ENCODE measurements at regions not wholly inside any gene's neighbourhood (a gene's known extent, or its start where the extent isn't known, plus 50 kb on each side); places are given as distances from the start of the nearest gene placed in this dataset.
"Not testable (repeated sequence)": the region's sequence is repeated elsewhere in the genome, so short reads cannot be mapped to it uniquely, and the experiment has no call there.

DNA sequence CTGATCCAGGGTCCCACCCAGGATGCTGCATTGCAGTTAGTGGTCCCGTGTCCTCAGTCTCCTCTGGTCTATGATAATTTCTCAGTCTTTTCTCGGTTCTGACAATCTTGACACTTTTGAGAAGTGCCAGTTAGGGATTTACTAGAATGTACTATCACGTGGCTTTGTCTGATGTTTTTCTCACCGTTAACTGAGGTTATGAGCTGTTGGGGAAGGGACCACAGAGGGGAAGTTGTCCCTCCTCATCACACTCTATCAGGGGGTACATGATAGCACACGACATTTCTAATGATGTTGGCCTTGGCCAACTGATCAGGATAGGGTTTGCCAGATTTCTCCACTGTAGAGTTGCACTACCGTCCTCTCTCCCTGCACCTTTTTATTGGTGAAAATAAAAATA is 250.9 kb upstream of the SDK2 start:
- no peak for DNase-seq (ENCODE audit: low read depth)

DNA sequence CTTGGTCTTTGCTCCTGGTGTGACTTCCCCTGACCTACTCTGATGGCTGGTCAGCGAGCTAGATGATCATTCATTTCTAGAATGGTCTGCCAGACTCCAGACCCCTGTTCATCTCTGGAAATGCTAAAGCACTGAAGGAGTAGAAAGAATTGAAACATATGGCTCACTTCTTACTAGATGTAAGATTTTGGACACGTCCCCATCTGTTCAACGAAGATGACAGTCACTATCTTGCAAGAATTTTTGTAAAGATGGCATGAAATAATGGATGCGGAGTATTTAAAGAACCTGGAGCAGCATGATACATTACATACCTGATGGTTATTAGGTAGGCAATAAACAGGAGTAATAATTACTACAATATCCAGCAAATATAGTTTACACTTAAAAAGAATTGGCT is 252.7 kb upstream of the SDK2 start:
- DNase-seq (ENCODE audit: low read depth) = no peak

DNA sequence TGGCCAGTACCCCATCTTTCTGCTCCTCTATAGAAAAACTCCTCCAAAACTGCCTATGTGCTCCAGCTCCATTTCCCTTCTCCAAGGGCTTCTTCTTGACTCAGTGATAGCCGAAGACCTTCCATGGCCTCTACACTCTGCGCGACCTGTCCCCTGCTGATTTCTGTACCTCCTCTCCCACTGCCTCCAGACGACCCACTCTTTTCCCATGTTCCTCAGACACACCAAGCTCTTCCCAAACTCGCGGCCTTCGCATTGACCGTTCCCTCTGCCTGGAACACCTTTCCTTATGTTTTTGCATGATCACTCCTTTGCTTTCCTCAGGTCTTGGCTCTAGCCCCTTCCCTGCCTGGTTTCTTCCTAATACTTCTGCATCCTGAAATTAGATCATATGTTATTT is 255.6 kb upstream of the SDK2 start:
- no peak for DNase-seq (ENCODE audit: low read depth)

DNA sequence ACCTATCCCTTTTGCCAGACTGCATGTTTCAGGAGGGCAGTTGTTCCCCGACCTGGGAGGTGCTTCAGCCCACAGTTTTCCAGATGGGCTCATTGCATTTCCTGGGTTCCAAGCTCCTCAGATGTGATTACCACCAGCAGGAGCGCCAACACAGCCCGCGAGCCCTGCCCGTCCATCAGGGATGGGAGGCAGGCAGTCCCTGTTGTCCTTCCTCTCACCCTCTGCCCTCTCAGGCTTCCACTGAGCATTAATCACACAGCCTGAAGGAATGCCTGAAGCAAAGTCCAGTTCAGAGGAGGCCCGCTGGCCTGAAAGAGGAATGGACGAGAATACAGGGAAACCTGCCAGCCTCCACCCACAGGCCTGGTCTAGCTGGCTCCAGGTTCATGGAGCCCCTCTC is 256.3 kb upstream of the SDK2 start:
- no peak for DNase-seq (ENCODE audit: low read depth)

DNA sequence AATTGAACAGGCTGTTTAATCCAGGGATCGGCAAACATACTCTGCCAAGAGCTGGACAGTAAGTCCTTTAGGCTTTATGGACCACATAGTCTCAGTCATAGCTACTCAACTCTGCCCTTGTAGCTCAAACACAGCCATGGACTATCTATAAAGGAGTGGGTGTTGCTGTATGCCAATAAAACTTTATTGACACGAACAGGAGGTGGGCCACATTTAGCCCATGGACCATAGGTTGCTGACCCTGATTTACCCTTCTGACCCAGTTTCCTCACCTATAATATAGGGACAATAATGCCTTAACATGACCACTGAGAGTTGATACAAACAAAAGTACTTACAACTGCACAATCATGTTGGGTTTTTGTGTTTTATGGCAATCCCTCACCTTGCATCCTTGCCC is 257.0 kb upstream of the SDK2 start:
- no peak for DNase-seq (ENCODE audit: low read depth)

DNA sequence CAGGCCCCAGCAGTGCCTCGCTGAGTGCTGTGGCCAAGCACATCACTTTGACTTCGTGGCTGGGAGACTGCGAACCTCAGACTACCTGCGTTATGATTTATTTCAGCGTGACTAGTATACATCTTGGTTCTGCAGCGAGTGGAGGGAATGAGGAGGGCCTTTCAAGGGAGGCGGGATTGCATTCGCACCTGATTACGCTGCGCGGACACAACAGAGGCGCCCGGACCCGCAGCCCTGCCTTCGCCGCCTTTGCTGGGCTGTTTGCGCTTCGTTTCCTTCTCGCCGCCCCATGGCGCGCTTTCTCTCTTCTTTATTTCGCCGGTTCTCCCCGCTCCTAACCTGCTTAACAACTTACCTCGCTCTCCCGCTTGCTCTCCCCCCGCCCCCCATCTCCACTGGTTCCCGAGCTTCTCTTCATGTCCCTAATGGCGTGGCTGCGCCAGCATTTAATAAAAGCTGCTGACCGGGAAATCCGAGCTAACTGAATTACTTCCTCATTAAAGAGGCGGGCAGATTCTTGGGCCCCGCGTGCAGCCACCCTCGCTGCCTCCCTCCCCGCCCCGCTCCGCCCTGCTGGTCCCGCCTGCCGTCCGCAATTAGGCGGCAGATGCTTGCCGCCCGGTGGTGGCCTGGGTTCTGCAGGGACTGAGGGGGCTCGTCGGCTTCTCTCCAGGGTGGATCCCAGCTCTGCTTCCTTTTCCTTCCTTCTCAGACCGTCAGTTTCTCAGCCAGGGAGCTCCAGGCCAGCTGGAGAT is 257.6 kb upstream of the SDK2 start:
- no peak for DNase-seq (ENCODE audit: low read depth)

DNA sequence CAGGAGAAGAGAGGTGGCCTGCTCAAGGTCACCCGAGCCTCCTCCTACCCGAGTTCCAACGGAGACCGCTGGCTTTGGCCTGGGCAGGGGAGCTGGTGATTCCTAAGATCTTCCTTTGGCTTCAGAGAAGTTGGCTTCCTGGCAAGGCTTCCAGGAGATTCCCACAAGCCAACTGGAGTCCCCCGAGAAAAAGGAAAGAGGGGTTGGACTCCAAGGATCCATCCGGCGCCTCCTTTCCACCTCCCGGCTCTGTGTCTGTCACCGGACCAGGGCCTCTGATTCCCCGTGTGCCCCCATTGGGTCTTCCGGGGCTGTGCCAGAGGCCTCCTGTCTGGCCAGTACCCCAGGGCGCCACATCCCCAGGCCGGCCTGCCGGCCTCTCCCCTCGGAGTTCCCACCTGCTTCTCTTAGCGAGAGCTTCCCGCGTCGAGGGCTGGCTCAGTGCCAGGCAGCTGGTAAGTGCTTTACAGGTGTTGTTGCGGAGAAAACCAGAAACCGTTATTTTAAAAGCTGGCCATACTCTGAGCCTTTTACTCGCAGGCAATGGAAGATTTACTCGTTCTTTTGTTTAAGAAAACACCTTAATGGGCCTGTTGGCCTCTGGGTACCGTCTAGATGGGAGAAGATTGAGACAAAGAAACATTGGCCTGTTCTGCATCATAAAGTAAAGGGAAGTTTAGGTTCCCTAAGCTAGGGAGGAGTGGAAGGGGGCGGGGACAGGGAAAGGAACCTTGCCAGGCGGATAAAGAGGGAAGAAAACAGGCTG is 258.4 kb upstream of the SDK2 start:
- no peak for DNase-seq (ENCODE audit: low read depth)

DNA sequence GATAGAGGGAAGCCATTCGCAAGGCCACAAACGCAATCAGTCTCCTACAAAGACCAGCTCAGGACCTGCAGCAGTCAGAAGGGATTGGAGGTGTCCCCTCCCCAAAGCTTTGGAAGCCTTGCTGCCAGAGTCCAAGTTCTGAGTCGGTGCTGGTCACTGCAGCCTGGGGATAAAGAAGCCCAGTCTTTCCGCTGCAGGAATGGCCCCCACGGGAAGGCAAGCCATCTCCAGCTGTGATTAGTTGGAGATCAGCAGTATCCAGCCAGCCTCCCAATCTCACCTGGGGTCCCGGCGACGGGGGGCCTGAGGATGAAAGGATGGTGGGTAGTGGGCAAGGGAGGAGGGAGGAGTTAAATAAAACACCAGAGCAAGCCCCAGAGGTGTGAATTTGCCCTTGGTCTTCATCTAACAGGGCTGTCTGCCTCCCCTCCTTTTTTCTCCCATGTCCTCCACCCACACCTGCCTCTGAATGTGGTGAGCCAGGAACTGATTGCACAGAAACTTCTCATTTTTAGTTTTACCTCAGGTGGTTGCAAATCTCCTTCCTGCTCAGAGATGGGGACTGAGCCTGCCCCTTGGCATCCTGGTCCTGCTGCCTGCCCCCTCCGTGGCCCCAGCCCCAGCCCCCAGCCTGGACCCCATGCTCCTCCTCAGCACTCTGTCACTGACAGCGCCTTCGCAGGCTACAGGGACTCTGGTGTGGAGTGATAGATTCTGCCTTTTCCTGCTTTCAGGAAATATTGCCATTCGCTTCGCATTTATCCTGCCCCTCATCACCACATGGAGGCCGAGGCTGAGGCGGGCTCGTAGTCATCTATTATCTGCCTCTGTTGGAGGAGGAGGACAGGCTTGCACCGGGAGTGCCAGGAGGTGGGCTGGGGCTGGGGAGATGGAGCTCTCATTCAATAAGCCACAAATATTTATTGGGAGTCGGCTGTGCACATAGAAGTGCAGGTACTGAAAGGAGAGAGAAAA is 262.9 kb upstream of the SDK2 start:
- DNase-seq (ENCODE audit: low read depth) = no peak

GRCh38 chr17:73909186-73909585 is 264.9 kb upstream of the SDK2 start:
- DNase-seq (ENCODE audit: low read depth) = no peak

GRCh38 chr17:73910206-73910605 is 266.0 kb upstream of the SDK2 start:
- no peak for DNase-seq (ENCODE audit: low read depth)

DNA sequence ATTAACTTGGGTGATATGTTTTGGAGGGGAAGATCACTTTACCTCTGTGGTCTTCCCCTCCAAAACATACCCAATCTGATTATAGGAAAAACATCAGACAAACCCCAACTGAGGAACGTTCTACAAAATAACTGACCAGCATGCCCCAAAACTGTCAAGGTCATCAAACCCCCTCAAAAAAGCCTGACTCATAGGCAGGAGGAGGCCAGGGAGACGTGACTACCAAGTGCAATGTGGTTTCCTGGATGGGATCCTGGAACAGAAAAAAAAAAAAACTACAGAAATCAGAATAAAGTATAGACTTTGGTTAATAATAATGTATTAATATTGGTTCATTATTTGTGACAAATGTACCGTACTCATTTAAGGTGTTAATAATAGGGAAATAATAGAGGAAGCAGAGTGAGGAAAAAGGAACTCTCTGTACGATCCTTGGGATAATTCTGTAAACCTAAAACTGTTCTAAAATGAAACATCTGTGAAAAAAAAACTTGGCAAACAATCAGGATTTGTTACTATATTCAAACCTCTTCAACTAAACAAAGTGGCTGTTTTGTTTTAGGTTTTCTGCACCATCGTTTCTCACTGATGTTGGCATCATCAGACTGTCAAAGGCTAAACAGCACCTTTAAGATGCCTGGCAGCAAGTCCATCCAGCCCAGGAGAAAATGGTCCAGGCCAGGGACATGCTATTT is 266.7 kb upstream of the SDK2 start:
- no peak for DNase-seq (ENCODE audit: low read depth)

DNA sequence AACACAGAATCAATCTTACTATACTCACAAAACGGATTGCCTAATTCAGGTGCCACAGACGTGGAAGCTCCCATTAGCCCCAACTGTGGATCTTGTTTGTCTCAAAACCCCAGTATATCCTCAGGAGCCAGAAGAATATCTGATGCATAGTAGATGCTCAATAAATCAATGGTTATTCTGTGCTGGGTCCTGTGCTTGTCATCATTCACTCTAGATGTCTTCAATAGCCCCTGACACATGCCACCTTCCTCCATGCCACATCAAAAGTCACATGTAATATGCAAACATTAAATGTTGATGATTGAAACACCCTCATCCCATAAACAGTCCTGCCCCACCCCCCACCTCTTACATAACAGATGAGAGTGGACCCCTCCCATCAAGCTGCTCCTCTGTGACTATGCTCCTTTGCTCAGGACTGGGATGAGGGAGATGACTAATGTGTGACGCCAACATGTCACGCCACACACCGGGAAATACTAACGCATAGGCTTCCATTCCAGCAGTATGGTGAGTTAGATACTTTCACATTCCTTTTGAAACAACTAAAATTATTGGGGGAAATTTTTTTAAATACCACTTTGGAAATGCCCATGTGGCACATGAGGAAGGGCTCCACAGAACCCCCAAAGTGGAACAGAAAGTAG is 267.6 kb upstream of the SDK2 start:
- DNase-seq (ENCODE audit: low read depth) = no peak

- no peak for DNase-seq (ENCODE audit: low read depth)
Observed at GRCh38 chr17:73912373-73912746, 268.1 kb upstream of the SDK2 start.

- DNase-seq (ENCODE audit: low read depth) = no peak
Observed at GRCh38 chr17:73914536-73915274, 270.5 kb upstream of the SDK2 start.

DNA sequence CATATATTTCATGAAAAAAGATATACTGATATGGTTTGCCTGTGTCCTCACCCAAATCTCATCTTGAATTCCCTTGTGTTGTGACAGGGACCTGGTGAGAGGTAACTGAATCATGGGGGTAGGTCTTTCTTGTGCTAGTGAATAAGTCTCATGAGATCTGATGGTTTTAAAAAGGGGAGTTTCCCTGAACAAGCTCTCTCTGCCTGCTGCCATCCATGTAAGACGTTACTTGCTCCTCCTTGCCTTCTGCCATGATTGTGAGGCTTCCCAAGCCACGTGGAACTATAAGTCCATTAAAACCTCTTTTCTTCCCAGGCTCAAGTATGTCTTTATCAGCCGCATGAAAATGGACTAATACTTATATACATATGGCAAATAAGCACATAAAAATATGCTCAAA is 274.8 kb upstream of the SDK2 start:
- DNase-seq (ENCODE audit: low read depth) = not testable (repeated sequence)

DNA sequence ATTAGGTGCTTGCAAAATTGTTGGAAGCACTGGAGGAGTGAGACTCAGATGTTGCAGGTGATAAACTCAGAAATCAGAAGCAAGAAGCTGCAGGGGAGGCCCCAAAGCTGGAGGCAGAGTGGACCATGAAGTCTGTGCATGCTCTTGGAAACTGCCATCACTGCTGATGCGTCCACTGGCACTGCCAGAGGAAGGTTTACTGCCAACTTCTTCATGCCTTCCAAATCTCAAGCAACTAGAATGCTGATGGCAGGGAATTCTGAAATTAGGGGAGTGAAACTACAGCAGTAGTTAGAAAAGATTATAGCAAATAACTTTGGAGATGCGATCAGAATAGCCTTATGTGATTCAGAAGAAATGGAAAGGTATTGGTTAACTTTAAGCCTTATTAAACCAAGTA is 277.1 kb upstream of the SDK2 start:
- no peak for DNase-seq (ENCODE audit: low read depth)

DNA sequence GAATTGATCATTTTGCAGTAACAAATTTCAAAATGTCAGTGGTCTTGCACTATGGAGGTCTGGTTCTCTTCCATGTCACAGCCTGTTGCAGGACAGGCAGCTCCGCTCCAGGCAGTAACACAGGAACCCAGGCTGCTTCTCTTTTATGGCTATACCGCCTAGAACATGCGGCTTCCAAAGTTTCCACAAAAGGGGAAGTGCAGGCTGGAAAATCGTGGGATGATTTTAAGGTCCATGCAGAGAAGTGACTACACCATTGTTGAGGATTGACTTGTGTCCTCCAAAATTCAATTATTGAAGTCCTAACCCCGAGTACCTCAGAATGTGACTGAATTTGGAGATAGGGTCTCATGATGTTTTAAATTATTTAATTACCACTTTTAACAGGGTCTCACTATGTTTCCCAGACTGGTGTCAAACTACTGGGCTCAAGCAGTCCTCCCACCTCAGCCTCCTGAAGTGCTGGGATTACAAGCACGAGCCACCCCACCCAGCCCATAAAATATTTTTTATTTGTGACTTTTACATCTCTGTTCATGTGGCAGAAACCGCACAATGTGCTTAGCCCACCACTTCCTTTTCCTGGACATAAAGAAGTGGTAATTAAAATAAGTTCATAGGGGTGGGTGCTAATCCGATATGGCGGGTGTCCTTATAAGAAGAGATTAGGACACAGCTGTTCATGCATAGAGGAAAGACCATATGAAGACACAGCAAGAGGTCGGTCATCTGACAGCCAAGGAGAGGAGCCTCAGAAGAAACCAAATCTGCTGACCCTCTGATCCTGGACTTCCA is 279.2 kb upstream of the RPL38 start:
- no peak for DNase-seq (ENCODE audit: low read depth)

GRCh38 chr17:73924909-73925186 is 278.6 kb upstream of the RPL38 start:
- DNase-seq (ENCODE audit: low read depth) = no peak

DNA sequence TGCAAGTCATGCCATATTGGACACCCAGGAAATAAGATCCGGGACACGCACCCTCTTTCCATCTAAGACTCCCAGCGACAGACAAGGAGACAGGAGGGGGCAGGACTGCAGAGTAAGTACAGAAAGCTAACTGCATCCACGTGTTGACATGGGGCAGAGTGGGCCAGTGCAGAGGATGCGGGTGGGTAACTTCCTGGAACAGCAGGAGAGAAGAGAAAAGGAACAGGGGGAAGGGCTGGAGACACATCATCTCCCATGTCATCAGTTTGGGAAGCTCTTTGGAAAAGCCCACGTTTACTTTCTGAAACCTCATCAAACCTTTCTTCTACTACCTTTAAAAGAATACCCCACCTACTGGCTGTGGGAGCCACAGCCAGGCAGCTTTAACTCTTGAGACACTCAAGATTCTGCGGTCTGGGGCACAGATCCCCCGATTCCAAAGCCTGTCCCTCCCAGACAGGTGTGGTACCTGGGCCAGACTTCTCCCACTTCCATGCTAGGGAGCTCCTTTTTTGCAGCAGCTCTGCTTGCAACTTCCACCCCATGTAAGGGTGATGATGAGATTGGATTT is 273.5 kb upstream of the RPL38 start:
- no peak for DNase-seq (ENCODE audit: low read depth)

DNA sequence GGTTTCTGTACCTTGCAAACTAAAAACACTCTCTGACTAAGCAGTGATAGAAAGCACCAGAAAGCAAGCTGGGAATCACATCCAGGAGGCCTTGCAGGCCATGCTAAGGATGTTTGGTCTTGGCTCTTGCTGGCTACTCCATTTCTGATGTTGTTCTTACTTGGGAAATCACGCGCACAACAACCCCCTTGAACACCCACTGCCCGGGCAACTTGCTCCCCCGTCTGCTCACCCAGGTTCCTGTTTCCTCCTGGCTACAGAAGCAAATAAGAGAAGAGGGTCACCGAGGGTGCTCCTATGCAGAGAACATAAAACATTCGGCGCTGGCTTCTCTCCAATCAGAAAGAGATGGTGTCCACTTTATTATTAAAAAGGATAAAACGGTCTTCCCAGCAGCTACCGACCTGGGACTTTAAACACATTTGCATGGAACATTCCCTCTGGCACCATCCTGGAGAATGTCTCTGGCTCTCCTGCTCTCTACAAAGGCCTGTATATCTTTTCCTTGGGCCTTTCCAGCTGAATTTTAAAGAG is 271.2 kb upstream of the RPL38 start:
- DNase-seq (ENCODE audit: low read depth) = no peak

All from stimulated activated CD8-positive, alpha-beta memory T cell treated with anti-CD3 and anti-CD28 coated beads, Interleukin-12 subunit alpha, Interleukin-12 subunit beta, amount 100 ng/mL, for 1 hour (primary cell).